CD4-positive, alpha-beta T cell treated with Interferon gamma for 1 hour (primary cell): ENCODE measurements at regions not wholly inside any gene's neighbourhood (a gene's known extent, or its start where the extent isn't known, plus 50 kb on each side); places are given as distances from the start of the nearest gene placed in this dataset.

Experiments used
- DNase-seq: peaks from one replicate; pipeline ENCODE4 v3.0.0-alpha.2; 2020

DNA sequence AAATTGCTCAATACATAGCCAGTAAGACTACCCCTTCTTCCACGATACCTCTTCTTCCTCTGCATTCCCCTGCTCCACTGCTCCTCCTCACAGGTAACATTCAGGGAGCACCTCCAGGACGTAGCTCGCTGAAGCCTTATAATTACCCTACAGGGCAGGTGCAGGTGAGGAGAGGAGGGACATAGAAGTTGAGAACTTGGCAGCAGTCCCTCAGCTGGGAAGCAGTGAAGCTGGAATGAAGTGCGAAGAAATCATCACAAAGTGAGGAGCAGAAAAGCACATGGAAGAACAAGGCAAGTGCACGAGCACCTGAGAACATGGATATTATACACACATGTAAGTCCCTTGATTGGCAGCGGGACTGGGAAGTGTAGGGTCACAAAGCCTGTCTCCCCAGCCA, 118.2 kb downstream of the HSD17B3 start:
- DNase-seq, result no peak

DNA sequence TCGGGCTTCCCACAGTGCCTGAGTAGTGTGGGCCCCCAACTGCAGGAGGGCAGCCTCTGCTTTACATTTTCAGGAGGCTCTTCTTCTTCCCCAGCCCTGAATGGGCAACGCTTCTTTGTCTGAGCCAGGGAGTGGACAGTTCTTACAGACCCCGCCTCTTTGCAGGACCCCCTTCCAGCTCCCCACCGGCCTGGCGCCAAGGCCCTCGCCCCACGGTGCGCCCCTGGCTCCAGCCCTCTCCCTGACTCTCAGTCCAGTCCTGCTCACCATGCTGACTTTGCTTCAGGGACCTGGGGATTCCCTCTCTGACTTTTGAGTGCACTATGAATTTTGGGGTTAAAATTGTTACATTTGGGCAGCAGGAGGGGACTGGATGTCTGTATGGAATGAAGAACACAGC, 123.8 kb downstream of the HSD17B3 start:
- DNase-seq, result no peak

DNA sequence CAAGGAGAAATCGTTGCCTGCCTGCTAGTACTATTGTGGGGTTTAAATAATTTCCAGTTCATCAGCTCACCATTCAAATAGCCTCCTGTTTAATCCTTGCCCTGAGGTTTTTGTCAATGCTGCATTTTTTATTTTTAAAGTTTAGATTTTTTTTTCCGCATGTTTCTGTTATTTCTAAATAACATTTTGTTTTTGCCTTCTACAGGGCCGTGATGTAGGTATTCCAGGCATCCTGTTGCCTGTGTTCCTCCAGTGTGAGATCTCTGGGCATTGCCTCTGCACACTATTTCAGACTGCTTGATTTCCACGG, 124.3 kb downstream of the HSD17B3 start:
- DNase-seq, result no peak

DNA sequence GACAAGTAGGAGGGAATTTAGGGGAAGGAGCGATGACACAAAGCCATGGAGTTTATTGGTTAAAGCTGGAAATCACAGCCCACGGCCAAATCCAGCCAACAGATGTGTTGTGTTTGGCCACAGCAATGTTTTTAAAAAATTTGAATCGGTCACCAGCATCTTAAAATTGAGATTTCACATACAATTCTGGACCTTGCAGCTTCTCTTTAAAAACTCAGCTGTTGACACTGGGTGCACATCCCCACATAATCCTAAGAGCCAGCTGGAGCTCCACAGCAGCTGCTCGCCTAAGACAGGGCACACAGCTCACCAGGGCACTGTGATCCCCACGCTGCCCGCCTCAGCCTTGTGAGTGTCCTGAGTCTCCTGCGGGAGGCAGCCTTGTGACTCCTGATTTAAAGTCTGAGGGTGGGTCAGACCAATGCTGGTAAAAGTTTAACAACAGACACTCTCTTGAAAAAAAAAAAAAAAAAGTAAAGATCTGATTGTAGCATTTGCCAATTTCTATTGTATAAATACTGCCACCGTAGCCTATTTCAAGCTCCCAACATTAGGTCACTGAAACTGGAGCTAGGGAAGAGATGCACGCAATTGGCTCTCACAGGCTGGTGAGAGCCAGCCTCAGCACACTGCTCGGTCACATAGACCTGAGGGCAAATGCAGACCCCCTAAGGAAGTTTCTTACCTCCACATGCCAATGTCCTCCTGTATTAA, 124.8 kb downstream of the HSD17B3 start:
- DNase-seq, result no peak

DNA sequence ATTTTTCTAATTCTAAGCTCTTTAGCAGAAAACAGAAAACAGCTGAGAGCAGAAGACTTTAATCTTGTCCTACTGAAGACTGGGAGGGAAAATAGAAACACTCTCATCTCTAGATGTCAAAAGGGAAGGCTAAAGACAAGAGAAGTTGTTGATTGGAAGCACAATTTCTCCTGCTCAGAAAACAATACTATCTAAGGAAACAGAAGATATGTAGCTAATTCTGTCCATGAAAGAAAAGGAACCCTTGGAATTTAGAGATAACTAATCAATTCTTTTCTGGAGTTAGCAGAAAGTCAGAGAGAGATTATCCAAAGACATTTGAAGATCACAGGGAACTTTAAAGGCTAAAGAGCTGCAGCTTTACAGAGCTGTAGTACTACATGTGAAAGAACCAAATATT, 126.2 kb downstream of the HSD17B3 start:
- no peak for DNase-seq

DNA sequence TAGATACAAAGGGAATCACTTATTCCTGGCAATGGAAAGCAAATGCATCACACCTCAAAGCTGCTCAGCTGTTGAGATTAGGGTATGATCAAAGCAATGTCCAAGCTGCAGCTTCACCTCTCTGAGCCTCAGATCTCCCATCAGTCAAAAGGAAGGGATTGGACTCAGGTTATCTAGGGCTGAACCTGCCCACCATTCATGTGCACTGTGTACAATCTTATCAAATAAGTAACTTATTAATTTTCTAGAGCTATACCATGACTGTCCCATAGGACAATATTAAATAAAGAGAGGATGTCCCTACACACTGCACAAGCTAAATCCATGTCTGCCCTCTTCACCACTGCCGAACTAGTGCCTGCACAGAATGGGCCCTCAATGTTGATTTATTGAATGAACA, 127.0 kb downstream of the HSD17B3 start:
- no peak for DNase-seq

DNA sequence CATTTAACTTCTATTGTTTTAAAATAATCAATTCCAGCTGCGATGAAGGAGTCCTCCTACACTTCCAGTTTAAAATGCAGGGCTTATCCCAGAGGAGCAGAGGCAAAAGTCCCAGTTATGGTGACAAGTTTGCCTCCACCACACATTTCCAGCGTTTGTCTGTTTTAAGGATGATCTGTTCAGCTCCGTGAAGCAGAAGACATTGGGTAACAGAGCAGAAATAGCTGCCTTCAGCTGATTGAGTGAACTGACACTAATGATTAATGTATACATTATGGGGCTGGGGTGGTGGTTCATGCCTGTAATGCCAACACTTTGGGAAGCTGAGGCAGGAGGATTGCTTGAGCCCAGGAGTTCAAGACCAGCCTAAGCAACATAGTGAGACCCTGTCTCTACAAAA, 127.6 kb downstream of the HSD17B3 start:
- no peak for DNase-seq

DNA sequence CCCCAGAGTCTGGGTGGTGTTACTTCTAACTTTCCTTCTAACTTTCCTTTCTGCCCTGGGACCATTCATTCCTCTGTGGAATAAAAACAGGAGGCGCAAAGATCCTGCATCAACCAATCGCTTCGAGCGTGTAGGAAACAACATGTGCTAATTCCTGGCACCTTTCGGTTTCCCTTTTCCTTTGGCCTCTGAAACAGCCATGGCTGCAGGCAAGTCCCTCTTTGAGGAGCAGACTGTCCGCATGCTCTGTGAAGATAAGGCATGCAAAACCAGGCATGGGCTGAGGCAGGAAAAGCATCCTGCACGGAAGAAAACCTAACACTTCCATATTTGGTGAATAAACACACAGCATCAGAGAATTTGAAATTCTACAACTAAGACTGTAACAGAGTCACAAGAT, 128.3 kb downstream of the HSD17B3 start:
- no peak for DNase-seq

DNA sequence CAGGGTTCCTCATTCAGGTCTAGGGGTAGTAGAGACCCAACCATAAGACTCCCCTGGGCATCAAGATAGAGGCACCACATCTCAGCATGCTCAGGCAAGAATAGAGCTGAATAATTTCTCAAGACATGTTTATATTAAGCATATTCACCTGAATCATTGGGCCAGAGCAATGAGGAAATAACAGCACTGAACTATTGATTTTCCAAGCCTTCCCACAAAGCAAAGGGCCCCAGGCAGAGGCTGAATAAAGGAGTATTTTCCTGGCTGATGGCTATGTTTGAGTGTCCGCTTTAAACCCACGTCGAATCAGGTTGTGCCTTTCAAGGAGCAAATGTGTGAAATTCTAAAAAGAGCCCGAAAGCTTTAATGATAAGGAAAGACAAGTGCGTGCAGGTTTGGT, 129.2 kb downstream of the HSD17B3 start:
- no peak for DNase-seq

DNA sequence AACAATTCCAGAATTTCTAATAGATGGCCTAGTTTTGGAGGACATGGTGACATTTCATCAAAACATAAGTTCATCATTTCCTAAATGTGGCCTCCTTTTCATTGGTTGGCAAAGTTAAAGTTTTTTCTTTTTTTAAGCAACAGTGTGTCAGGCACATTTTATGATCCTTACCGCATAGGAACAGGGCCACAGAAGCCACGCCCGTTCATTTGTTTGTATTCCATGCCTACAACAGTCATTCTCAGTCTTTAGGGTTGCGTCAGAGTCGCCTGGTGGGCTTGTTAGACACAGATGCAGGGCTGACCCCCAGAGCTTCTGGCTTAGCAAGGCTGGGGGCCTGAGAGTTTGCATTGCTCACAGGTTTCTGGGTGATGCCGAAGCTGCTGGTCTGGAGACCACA, 130.2 kb downstream of the HSD17B3 start:
- no peak for DNase-seq

DNA sequence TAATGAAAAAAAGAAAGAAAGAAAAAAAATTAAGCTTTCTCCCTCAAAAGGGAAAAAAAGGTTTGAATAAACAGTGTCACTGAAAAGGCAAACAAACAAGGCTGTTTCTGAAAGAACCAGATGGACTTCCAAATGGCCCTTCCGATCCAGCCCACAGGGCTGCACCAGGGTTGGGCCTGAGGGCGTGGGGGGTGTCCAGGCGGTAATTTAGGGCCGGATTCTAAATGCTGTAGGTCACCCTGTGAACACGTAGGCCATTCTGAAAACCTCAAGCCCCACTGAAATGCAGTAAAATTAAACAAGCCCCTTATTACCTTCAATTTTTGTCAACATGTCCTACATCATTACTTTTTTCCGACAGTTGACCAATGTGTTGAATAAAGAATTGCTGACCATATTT, 132.1 kb downstream of the HSD17B3 start:
- no peak for DNase-seq

DNA sequence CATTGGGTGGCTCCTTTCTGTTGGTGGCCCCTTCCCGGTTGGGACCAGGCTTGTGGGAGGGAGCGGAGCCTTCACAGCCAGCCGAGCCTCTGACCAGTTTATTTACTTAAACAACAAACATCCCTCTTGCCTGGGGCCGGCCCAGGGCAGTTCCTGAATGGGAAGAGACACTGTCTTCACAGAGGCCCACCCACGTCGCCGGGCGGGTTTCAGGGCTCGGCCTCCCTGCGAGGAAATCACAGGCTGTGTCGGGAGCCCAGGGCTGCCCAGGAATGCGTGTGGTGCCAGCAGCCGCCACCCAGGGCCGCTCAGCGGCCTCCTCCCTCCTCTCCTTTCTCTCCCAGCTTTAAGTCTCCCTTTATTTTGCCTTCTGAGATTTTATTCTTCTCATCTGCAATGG, 132.5 kb downstream of the HSD17B3 start:
- no peak for DNase-seq

DNA sequence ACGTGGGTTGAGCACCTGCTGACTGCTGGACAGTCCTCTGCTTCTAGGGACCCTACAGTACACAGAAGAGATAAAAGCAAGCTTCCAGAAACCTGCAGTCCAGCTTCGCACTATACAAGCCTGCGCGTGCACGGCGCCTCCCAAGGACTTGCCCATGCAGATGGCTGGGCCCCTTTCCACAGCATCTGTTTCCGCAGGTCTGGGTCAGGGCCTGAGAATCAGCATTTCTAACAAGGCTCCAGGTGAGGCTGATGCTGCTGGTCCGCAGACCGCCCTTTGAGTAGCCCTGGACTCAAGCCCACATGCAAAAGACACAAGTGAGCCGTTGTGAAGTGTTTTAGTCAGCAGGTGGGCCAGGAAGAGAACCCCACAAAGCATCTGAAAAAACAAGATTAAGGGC, 133.1 kb downstream of the HSD17B3 start:
- no peak for DNase-seq

DNA sequence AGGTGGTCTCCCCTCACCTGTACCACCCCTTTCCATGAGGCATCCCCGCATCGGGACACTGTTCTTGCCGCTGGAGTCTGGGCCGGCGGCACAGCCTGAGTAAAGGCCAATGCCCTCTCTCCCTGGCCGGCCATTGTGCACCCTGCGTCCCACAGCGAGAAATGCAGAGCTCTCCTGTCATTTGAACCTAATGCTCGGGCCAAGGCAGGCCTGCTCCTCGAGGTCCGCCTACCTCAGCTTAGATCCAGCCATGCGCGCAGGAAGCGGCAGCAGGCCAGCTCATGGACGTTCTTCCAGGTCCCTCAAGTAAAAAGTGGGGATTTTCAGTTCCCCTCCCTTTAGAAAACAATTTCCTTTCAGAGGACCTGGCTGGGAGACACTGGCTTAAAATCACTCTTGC, 135.0 kb downstream of the HSD17B3 start:
- DNase-seq, result no peak

DNA sequence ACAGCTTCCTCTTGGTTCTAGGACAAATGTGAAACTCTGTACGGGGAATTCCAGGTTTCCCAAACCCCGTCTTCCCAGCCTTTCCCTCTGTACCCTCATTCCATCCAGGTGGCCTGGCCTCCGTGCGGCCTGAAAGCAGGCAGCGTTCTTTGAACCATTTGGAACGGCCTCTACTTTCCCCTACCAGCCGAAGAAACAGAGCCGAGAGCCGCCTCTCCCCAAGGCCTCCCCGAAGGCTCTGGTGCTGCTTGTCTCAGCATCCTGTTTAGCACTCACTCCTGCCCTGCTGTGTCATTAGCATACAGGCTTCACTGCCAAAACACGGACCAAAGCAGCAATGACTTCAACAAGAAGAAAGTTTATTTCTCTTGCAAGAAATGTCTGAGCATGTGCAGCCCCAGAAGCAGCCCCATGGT, 137.7 kb downstream of the HSD17B3 start:
- DNase-seq, result no peak

DNA sequence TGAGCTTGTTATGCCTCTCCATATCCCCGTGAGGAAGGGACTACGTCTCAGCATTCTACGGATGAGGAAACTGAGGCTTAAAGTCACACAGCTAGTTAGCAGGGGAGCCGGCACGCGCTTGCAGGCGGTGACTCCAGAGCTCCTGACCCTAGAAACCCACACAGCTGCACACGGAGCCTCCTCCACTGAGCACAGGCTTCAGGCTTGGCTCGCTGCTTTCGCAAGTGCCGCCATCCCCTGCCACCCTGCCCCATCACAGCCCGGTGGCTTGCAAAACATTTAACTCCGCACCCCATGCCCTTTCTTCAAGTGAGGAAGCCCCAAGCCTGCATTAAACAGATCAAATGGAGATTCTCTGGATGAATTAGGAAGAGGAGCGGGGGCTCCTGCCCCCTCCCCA, 138.3 kb downstream of the HSD17B3 start:
- DNase-seq, result no peak

DNA sequence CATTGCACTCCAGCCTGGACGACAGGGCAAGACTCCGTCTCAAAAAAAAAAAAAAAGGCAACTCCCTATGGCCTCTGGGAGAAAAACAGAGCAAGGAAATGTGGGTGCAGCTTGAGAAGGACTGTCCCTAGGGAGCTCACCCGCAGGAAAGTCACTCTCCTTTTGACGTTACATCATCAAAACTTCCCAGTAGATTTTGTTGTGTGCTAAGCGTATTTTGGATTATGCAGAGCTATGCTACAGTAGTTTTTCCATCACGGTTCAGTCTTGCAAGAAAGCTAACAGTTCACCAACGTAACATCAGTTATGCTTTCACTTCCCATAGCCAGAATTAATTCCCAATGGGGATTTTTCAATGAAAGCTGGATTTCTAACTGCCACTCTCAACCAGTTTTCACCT, 138.8 kb downstream of the HSD17B3 start:
- no peak for DNase-seq

DNA sequence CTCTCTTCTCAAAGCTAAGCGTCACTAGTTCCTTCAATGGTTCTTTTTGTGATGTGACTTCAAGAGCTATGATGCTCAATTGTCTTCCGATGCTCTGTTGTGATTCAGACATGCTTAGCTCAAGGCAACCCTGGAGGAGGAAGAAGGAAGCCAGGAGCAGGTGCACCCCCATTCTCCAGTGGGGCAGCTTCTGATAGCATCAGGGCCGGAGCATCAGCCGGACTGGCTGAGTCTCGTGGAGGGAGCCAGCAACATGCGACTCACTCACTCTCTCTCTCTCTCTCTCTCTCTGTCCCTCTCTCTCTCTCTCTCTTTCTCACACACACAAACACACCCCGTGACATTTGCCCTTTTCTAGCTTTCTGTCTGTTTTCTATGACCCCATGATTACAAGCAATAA, 140.2 kb downstream of the HSD17B3 start:
- DNase-seq, result no peak

DNA sequence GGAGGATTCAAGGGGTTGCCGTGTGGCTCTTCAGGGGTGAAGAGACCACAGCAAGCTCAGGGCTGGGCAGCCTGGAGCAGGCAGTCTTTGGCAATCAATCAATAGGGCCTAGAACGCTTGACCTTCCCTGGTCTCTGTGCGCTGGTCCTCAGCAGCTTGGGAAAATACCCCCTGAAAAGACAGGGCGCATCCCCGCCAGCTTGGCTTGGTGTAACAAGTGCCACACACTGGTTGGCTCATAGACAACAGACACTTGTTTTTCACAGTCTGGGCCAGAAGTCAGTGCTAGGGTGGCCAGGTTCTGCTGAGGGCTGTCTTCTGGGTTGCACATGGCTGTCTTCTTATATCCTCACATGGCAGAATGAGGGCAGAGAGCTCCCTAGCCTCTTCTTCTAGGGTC, 141.1 kb downstream of the HSD17B3 start:
- DNase-seq, result no peak

DNA sequence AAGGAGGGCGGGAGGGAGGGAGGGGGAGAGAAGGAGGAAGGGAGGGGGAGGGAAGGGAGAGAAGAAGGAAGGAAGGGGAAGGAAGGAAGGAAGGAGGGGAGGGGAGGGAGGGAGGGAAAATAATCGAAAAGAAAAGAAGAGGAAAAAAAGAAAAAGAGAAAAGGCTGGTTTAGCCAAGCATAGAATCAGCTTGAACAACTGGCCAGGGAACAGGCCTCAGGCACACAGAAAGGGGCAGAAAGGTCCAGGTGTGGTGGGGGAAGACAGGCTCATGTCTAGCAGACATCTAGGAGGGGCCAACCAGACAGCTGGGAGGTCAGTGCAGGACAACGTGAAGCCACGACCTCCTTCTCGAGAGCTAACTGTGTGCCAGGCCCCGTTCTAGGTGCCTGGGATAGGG, 141.8 kb downstream of the HSD17B3 start:
- DNase-seq, result no peak

DNA sequence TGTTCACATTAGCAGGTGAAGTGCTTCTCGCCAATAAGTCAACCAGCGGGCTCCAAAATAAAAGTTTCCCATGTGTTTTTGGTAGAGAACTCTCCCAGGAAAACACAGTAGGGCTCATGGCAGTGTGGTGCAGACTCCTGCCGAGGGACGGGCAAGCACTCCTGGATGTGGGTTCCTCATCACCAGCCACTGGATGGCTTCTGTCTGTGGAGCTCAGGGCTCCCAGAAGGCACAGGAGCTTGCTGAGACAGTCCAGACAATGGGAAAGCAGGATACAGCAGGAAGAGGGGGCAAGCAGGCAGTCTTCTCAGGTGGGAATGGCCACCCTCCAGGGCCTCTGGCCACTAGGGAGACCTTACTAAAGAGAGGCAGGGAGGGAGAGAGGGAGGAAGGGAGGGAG, 142.4 kb downstream of the HSD17B3 start:
- no peak for DNase-seq

DNA sequence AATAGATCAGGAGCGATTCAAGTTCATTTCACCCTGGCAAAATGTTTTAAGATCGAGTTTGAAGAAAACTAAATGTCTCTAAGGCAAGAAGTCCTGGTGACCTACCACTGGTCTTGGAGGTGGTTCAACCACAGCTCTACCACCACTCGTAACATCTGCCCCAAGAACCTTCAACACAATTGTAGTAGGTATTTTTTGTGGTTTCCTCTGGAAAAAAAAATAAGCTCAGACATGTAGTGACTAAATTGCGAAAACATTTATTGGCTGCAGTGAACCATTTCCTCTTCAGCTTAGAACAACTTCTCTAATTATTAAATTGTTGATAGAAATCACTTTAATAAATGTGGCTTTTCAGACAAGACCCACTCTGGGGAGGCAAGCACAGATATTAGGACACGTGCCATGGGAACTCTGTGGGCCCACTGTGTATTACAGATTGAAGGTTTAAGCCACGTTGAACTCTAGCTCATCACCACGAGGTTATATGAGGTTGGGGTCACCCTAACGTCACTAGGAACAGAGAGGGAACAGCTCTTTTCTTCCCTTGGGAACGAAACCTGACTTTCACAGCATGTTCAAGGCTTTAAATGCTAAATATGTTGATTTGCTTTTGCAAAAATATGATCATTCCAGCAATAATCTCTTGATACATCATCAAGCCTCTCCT, 142.9 kb downstream of the HSD17B3 start:
- no peak for DNase-seq

DNA sequence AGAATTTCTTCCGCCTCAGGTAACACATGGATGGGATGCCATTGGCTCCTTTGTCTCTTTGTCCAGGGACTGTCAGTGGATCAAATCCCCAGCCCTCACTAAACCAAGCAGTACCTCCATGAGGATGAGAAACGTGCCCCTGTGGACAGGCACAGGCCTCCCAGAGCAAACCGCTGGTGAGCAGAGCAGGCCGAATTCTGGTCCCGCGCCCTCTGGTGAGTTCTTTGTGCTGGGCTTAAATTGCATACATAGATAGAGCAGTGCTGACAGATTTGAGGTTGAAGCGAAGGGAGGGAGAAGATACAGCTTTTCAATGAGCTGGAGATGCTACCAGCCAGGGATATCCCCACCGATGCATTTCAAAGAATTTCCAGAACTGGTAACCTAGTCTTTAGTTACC, 143.8 kb downstream of the HSD17B3 start:
- no peak for DNase-seq

DNA sequence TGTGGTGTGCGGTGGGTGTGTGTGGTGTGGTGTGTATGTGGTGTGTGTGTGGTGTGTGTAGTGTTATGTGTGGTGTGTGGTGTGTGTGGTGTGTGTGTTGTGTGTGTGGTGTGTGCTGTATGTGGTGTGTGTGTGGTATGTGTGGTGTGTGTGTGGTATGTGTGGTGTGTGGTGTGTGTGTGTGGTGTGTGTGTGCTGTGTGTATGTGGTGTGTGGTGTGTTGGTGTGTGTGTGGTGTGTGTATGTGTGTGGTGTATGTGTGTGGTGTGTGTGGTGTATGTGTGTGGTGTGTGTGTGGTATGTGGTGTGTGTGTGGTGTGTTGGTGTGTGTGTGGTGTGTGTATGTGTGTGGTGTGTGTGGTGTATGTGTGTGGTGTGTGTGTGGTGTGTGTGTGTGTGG, 144.3 kb downstream of the HSD17B3 start:
- no peak for DNase-seq
